Mucosa of descending colon (tissue), 3 donors: ENCODE measurements at regions not wholly inside any gene's neighbourhood (a gene's known extent, or its start where the extent isn't known, plus 50 kb on each side); places are given as distances from the start of the nearest gene placed in this dataset.

Experiments
- ATAC-seq: fragments of 200-7000 bp; cut with Tn5 transposase; one replicate; pipeline ENCODE4 v1.9.1; 2020; ENCODE audit warnings: mild to moderate bottlenecking, moderate library complexity
- DNase-seq, 3 donors: peaks; one replicate each; pipeline ENCODE4 v3.0.0-alpha.2; 2020
- H3K36me3 ChIP-seq: fragments of 200-600 bp; one replicate; pipeline ENCODE4 v1.8.0; 2021; ENCODE audit warnings: low read depth, mild to moderate bottlenecking
- H3K4me1 ChIP-seq: fragments of 200-600 bp; one replicate; pipeline ENCODE4 v1.8.0; 2021; ENCODE audit warnings: low read depth, mild to moderate bottlenecking
- H3K4me3 ChIP-seq: fragments of 200-600 bp; one replicate; pipeline ENCODE4 v1.8.0; 2021; ENCODE audit warnings: mild to moderate bottlenecking
- H3K9me3 ChIP-seq: fragments of 200-600 bp; one replicate; pipeline ENCODE4 v1.8.0; 2021; ENCODE audit warnings: mild to moderate bottlenecking
- intact Hi-C, 2 donors: fragments of 100-400 bp; cut with DNase I in 1 of 2; cut with micrococcal nuclease in 1 of 2; formaldehyde crosslinking; loops; one replicate each; pipeline versions ENCODE4 v1.11.0 to v1.11.1; 2022; cut with DNase I, micrococcal nuclease
- TF ChIP-seq, protein P1 (sequence below): fragments of 200-600 bp; IDR thresholded peaks from one replicate; pipeline ENCODE4 v1.8.0; 2022; ENCODE audit warnings: antibody characterized with exemption, mild to moderate bottlenecking
- donor health status: DM: no; HTN: no; CAD: no; lungs with moderate emphysema.
- donor health status: DM: no; HTN: no; CAD: no.
- donor health status: DM: no; HTN: yes; CAD: no.

DNA sequence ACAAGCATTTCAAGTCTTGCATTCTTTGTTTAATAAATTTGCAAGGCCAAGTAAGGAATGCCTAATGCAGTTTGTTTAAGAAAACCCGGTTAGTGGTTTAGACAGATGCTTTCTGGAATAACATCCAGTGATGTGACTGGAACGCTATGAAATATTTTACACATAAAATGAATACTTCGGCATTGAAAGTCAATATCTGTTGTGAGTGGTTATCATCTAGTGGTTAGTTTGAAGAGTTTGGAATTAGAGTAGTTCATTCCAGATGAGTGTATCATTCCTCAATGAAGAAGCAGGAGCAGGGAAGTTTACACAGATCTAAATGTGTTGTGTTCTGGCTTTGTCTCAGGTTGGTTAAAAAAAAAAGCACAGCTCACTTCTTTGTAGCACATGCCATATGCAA lies 608.0 kb upstream of the PIK3C3 start:
- no peaks in the 10 kb centered on the region for H3K4me1 ChIP-seq
- H3K4me3 ChIP-seq = no peak overlapping the region
- no peak for DNase-seq
- TF ChIP-seq, protein P1, sequence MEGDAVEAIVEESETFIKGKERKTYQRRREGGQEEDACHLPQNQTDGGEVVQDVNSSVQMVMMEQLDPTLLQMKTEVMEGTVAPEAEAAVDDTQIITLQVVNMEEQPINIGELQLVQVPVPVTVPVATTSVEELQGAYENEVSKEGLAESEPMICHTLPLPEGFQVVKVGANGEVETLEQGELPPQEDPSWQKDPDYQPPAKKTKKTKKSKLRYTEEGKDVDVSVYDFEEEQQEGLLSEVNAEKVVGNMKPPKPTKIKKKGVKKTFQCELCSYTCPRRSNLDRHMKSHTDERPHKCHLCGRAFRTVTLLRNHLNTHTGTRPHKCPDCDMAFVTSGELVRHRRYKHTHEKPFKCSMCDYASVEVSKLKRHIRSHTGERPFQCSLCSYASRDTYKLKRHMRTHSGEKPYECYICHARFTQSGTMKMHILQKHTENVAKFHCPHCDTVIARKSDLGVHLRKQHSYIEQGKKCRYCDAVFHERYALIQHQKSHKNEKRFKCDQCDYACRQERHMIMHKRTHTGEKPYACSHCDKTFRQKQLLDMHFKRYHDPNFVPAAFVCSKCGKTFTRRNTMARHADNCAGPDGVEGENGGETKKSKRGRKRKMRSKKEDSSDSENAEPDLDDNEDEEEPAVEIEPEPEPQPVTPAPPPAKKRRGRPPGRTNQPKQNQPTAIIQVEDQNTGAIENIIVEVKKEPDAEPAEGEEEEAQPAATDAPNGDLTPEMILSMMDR = no peak
- no peak for ATAC-seq
- no peaks in the 10 kb centered on the region for H3K9me3 ChIP-seq
- H3K36me3 ChIP-seq = no peaks in the 10 kb centered on the region
- intact Hi-C loops = no loop called here

DNA sequence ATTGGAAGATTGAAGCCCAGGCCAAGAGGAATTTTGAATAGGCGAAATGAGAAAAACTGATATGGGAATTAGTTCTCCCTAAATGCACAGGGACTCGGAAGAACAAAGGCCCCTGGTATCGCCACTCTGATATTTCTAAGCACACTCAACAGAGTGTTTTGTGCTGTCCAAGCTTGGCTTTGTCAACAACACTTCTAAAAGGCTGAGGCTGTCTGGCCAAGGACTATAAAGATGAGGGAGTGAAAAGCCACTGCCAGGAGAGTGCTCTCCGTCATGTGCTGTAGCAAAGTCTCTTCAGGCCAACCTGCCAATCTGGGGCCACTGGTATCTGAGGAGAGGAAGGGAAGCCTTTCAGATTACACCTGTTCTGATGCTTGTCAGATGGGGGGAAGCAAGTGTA lies 611.2 kb upstream of the PIK3C3 start:
- H3K36me3 ChIP-seq = no peaks in the 10 kb centered on the region
- H3K9me3 ChIP-seq = no peaks in the 10 kb centered on the region
- no peaks in the 10 kb centered on the region for H3K4me1 ChIP-seq
- TF ChIP-seq, protein P1 = no peak
- DNase-seq (no peak), ATAC-seq (no peak)
- no peak overlapping the region for H3K4me3 ChIP-seq
- intact Hi-C loops = no loop called here

DNA sequence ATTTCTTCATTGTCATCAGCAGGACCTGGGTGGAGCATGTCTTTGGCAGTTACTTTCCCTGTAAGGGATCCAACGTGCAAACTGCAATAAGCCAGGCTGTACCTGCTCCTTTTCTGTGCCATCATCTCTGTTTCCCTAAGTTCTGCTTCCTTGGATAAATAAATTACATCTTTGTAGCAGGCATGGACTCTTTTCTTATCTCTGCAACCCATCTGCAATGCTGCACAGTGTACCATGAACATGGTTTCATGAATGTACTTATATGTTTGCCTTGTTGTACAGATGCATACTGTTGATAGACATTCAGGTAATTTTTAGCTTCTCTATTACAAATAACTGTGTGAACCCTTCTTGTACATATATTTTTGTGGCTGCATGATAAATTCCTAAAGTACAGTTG lies 616.7 kb upstream of the PIK3C3 start:
- Histone ChIP-seq H3K4me1 (no peaks in the 10 kb centered on the region), H3K36me3 (no peaks in the 10 kb centered on the region), H3K4me3 (no peak overlapping the region), H3K9me3 (no peaks in the 10 kb centered on the region)
- no peak for ATAC-seq
- TF ChIP-seq, protein P1 = no peak
- DNase-seq = no peak
- intact Hi-C loops = no loop called here

DNA sequence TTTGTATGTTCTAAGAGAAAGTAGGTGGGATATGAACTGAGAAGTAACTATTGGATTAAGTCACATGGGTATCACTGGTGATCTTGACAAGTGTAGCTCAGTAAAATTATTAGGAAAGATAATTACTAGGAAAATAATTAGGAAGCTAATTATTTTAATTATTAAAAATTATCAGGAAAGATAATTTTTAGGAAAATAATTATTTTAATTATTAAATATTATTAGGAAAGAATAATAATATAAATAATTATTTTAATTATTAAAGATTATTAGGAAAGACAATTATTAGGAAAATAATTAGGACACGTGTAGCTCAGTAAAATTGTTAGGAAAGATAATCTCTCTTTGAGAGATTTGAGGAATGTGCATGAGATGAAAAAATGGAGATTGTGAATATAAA lies 623.4 kb upstream of the PIK3C3 start:
- Histone ChIP-seq H3K4me1 (no peaks in the 10 kb centered on the region), H3K36me3 (no peaks in the 10 kb centered on the region), H3K9me3 (no peaks in the 10 kb centered on the region), H3K4me3 (no peak overlapping the region)
- intact Hi-C loops = no loop called here
- DNase-seq (no peak), ATAC-seq (no peak)
- TF ChIP-seq, protein P1 = no peak

DNA sequence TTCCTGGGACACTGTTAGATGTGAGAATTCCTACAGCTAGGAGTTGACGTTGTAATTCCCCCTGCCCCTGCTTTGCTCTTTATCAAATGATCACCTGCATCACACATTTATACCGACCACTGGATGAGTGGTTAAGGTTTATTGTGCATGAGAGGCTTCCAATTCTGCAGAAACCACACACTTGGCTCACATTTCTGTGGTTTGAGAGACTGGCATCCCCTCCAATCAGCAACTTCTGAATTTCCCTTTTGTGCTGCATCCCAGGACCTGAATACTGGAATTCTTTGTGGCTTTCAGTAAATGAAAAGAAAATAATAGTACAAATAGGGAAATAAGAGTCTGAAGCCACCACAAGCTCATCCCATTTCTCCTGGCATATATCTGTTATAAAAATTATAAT lies 628.7 kb upstream of the PIK3C3 start:
- DNase-seq = no peak
- TF ChIP-seq, protein P1 = no peak
- no peak overlapping the region for H3K4me3 ChIP-seq
- H3K36me3 ChIP-seq = no peaks in the 10 kb centered on the region
- H3K4me1 ChIP-seq = no peaks in the 10 kb centered on the region
- no peak for ATAC-seq
- intact Hi-C loops = no loop called here
- H3K9me3 ChIP-seq = no peaks in the 10 kb centered on the region

DNA sequence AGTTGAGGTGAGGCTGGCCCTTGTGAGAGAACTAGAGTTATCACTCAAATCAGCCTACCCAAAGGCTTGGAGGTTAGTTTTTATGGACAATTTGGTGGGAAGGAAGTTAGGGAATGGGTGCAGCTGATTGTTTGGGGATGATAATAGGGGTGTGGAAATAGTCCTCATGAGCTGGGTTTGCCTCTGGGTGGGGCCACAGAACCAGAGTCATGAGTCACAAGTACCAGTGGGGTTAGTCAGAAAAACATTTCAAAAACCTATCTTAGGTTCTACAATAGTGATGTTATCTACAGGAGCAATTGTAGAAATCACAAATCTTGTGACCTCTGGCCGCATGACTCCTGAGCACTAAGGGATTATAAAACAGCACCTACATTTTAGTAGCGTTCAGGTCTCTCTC lies 630.1 kb upstream of the PIK3C3 start:
- Histone ChIP-seq H3K4me1 (no peaks in the 10 kb centered on the region), H3K36me3 (no peaks in the 10 kb centered on the region), H3K4me3 (no peak overlapping the region), H3K9me3 (no peaks in the 10 kb centered on the region)
- ATAC-seq = no peak
- DNase-seq = no peak
- intact Hi-C loops = no loop called here
- TF ChIP-seq, protein P1 = no peak
